ENCODE measurements at regions not wholly inside any gene's neighbourhood (a gene's known extent, or its start where the extent isn't known, plus 50 kb on each side); places are given as distances from the start of the nearest gene placed in this dataset.
"Not testable (repeated sequence)": the region's sequence is repeated elsewhere in the genome, so short reads cannot be mapped to it uniquely, and the experiment has no call there.

GRCh38 chr10:64576497-64576896 lies 1055.3 kb downstream of the REEP3 start:
- no peak overlapping the region for H3K27ac ChIP-seq (ENCODE audit: extremely low read depth, low read depth, low read length)
- ChIA-PET CTCF (interaction anchor here (0.7 kb wide), 1 partner anchor 190 kb away, joined by 3 read pairs; no protein-coding TSS in a partner anchor), POLR2A (no interaction called here)
- no peak overlapping the region for H3K4me3 ChIP-seq (ENCODE audit: low read depth, low read length)
- H3K9me3 ChIP-seq (ENCODE audit: control insufficient read depth, insufficient read depth, low read depth, low read length) = no peaks in the 10 kb centered on the region
- TF ChIP-seq ZNF747 (tag by site-specific recombination; IDR thresholded peaks at IDR 0.05) = no peak
- TF ChIP-seq IKZF3 (tag by site-specific recombination; IDR thresholded peaks at IDR 0.05) = no peak
- TF ChIP-seq ZNF549 (tag by site-specific recombination; IDR thresholded peaks at IDR 0.05) = no peak
- TF ChIP-seq PBX3 (CRISPR knock-in tag; IDR thresholded peaks at IDR 0.05) = no peak
- no peak for TF ChIP-seq ZNF248 (tag by site-specific recombination; IDR thresholded peaks at IDR 0.05)
- no peak for TF ChIP-seq ZNF777 (tag by site-specific recombination; IDR thresholded peaks at IDR 0.05; ENCODE audit: borderline replicate concordance)
- no peaks in the 10 kb centered on the region for H3K4me1 ChIP-seq (ENCODE audit: control insufficient read depth, insufficient read depth, low read length)
- H3K36me3 ChIP-seq (ENCODE audit: control insufficient read depth in 2 of 2, insufficient read depth in 1 of 2, low read length in 2 of 2) = no peaks in the 10 kb centered on the region

- CTCF ChIA-PET; POLR2A ChIA-PET; H3K4me3 ChIP-seq (ENCODE audit: low read depth, low read length); H3K27ac ChIP-seq (ENCODE audit: extremely low read depth, low read depth, low read length); H3K4me1 ChIP-seq (ENCODE audit: control insufficient read depth, insufficient read depth, low read length); H3K9me3 ChIP-seq (ENCODE audit: control insufficient read depth, insufficient read depth, low read depth, low read length); H3K36me3 ChIP-seq (ENCODE audit: control insufficient read depth in 2 of 2, insufficient read depth in 1 of 2, low read length in 2 of 2): not testable (repeated sequence)
- TF ChIP-seq ZNF146 (tag by site-specific recombination; IDR thresholded peaks at IDR 0.05) = peak; percentile 58
Observed at GRCh38 chr10:64578757-64579156, 1057.6 kb downstream of the REEP3 start.

- ChIA-PET CTCF (no interaction called here), POLR2A (no interaction called here)
- Histone ChIP-seq H3K36me3 (ENCODE audit: control insufficient read depth in 2 of 2, insufficient read depth in 1 of 2, low read length in 2 of 2) (no peaks in the 10 kb centered on the region), H3K4me3 (ENCODE audit: low read depth, low read length) (no peak overlapping the region), H3K4me1 (ENCODE audit: control insufficient read depth, insufficient read depth, low read length) (no peaks in the 10 kb centered on the region), H3K27ac (ENCODE audit: extremely low read depth, low read depth, low read length) (no peak overlapping the region), H3K9me3 (ENCODE audit: control insufficient read depth, insufficient read depth, low read depth, low read length) (no peaks in the 10 kb centered on the region)
- TF ChIP-seq REST (tag by site-specific recombination; IDR thresholded peaks at IDR 0.05) (peak; percentile 84), ZNF843 (tag by site-specific recombination; IDR thresholded peaks at IDR 0.05) (no peak)
Observed at GRCh38 chr10:64586934-64587503, 1065.8 kb downstream of the REEP3 start.

GRCh38 chr10:64594072-64594471 lies 1072.9 kb downstream of the REEP3 start:
- H3K9me3 ChIP-seq (ENCODE audit: control insufficient read depth, insufficient read depth, low read depth, low read length) = no peaks in the 10 kb centered on the region
- H3K4me1 ChIP-seq (ENCODE audit: control insufficient read depth, insufficient read depth, low read length) = no peaks in the 10 kb centered on the region
- H3K36me3 ChIP-seq (ENCODE audit: control insufficient read depth in 2 of 2, insufficient read depth in 1 of 2, low read length in 2 of 2) = no peaks in the 10 kb centered on the region
- no peak overlapping the region for H3K4me3 ChIP-seq (ENCODE audit: low read depth, low read length)
- H3K27ac ChIP-seq (ENCODE audit: extremely low read depth, low read depth, low read length) = no peak overlapping the region
- ChIA-PET POLR2A (no interaction called here), CTCF (no interaction called here)
- TF ChIP-seq ZNF148 (tag by site-specific recombination; IDR thresholded peaks at IDR 0.05; ENCODE audit: borderline replicate concordance) (no peak), KLF9 (tag by site-specific recombination; IDR thresholded peaks at IDR 0.05; ENCODE audit: low read depth) (no peak), ZNF830 (tag by site-specific recombination; IDR thresholded peaks at IDR 0.05; ENCODE audit: low read depth) (no peak), GLIS2 (tag by site-specific recombination; IDR thresholded peaks at IDR 0.05) (no peak)
